WTC11 (cell line): ENCODE measurements at regions not wholly inside any gene's neighbourhood (a gene's known extent, or its start where the extent isn't known, plus 50 kb on each side); places are given as distances from the start of the nearest gene placed in this dataset.

Experiments used
- ATAC-seq: fragments of 200-7000 bp; cut with Tn5 transposase; 2 replicates; pipeline ENCODE4 v1.10.0; 2021; ENCODE audit warnings: mild to moderate bottlenecking, moderate library complexity
- CTCF ChIA-PET: fragments of 300-600 bp; sonication (Branson Sonifier 250); formaldehyde crosslinking; loops from one replicate; lab custom pipeline; 2021; ENCODE audit warnings: antibody characterized with exemption; lab: Charles Lee
- POLR2A ChIA-PET: fragments of 350-600 bp; sonication (Branson Sonifier 250); formaldehyde crosslinking; loops from one replicate; lab custom pipeline; 2021; ENCODE audit warnings: antibody characterized with exemption; lab: Charles Lee
- DNase-seq: peaks from one replicate; pipeline ENCODE4 v3.0.0; 2021; ENCODE audit warnings: low spot score
- H3K27ac Mint-ChIP-seq: 2 replicates; pipeline ENCODE4 v1.8.0; 2021; ENCODE audit warnings: mixed read lengths
- H3K27me3 Mint-ChIP-seq: 2 replicates; pipeline ENCODE4 v1.8.0; 2021; ENCODE audit warnings: low read depth, mild to moderate bottlenecking, moderate library complexity, mixed read lengths
- H3K36me3 Mint-ChIP-seq: 2 replicates; pipeline ENCODE4 v1.8.0; 2021; ENCODE audit warnings: mixed read lengths
- H3K4me1 Mint-ChIP-seq: 2 replicates; pipeline ENCODE4 v1.8.0; 2022; ENCODE audit warnings: mixed read lengths
- H3K4me3 Mint-ChIP-seq: 2 replicates; pipeline ENCODE4 v1.8.0; 2021; ENCODE audit warnings: mild to moderate bottlenecking, moderate library complexity, mixed read lengths
- H3K9me3 Mint-ChIP-seq: 2 replicates; pipeline ENCODE4 v1.8.0; 2021; ENCODE audit warnings: mixed read lengths
- ATF2 ChIP-seq: sonication (generic); formaldehyde crosslinking; IDR thresholded peaks from 2 replicates; pipeline ENCODE4 v1.8.1; 2022; ENCODE audit warnings: low read depth, missing genetic modification reagents, borderline replicate concordance
- ELF4 ChIP-seq: sonication (generic); formaldehyde crosslinking; IDR thresholded peaks from 2 replicates; pipeline ENCODE4 v1.8.1; 2022; ENCODE audit warnings: low read depth, mild to moderate bottlenecking, moderate library complexity, missing genetic modification reagents
- ESRRA ChIP-seq: sonication (generic); formaldehyde crosslinking; IDR thresholded peaks from 2 replicates; pipeline ENCODE4 v1.8.1; 2022; ENCODE audit warnings: mild to moderate bottlenecking, missing genetic modification reagents, borderline replicate concordance
- ETV6 ChIP-seq: sonication (generic); formaldehyde crosslinking; IDR thresholded peaks from 2 replicates; pipeline ENCODE4 v1.8.1; 2022; ENCODE audit warnings: mild to moderate bottlenecking, missing genetic modification reagents
- IRF1 ChIP-seq: sonication (generic); formaldehyde crosslinking; IDR thresholded peaks from 2 replicates; pipeline ENCODE4 v1.8.0; 2023; ENCODE audit warnings: missing genetic modification reagents
- IRF2 ChIP-seq: sonication (generic); formaldehyde crosslinking; IDR thresholded peaks from 2 replicates; pipeline ENCODE4 v1.8.0; 2022; ENCODE audit warnings: low read depth, missing genetic modification reagents, borderline replicate concordance
- MXD4 ChIP-seq: fragments of 250-450 bp; sonication (Bioruptor Pico); IDR thresholded peaks from 2 replicates; pipeline ENCODE4 v1.8.0; 2021; ENCODE audit warnings: mild to moderate bottlenecking, moderate library complexity, borderline replicate concordance
- MYBL2 ChIP-seq: sonication (generic); formaldehyde crosslinking; IDR thresholded peaks from 2 replicates; pipeline ENCODE4 v1.8.1; 2023; ENCODE audit warnings: mild to moderate bottlenecking, moderate library complexity, missing genetic modification reagents
- NFATC4 ChIP-seq: fragments of 250-450 bp; sonication (Bioruptor Pico); IDR thresholded peaks from 2 replicates; pipeline ENCODE4 v1.9.0; 2021; ENCODE audit warnings: mild to moderate bottlenecking
- NR3C1 ChIP-seq: sonication (generic); formaldehyde crosslinking; conservative IDR thresholded peaks from 2 replicates; pipeline ENCODE4 v1.8.1; 2023; ENCODE audit warnings: low read depth, mild to moderate bottlenecking, missing genetic modification reagents
- PRDM15 ChIP-seq: sonication (generic); formaldehyde crosslinking; IDR thresholded peaks from 2 replicates; pipeline ENCODE4 v1.8.0; 2022; ENCODE audit warnings: missing genetic modification reagents
- PRRX2 ChIP-seq: fragments of 250-450 bp; sonication (Bioruptor Pico); IDR thresholded peaks from 2 replicates; pipeline ENCODE4 v1.8.0; 2021; ENCODE audit warnings: mild to moderate bottlenecking
- RELA ChIP-seq: sonication (generic); formaldehyde crosslinking; IDR thresholded peaks from 2 replicates; pipeline ENCODE4 v1.8.1; 2022; ENCODE audit warnings: missing genetic modification reagents, mild to moderate bottlenecking, borderline replicate concordance
- SMAD4 ChIP-seq: sonication (generic); formaldehyde crosslinking; IDR thresholded peaks from 2 replicates; pipeline ENCODE4 v1.8.0; 2022; ENCODE audit warnings: mild to moderate bottlenecking, missing genetic modification reagents
- SOX15 ChIP-seq: fragments of 250-450 bp; sonication (Bioruptor Pico); IDR thresholded peaks from 2 replicates; pipeline ENCODE4 v1.9.0; 2021; ENCODE audit warnings: mild to moderate bottlenecking
- TEAD1 ChIP-seq: sonication (generic); formaldehyde crosslinking; IDR thresholded peaks from 2 replicates; pipeline ENCODE4 v1.8.0; 2022; ENCODE audit warnings: mild to moderate bottlenecking, missing genetic modification reagents
- ZMAT4 ChIP-seq: fragments of 250-450 bp; sonication (Bioruptor Pico); IDR thresholded peaks from 2 replicates; pipeline ENCODE4 v1.9.0; 2021; ENCODE audit warnings: mild to moderate bottlenecking
- ZNF121 ChIP-seq: sonication (generic); formaldehyde crosslinking; IDR thresholded peaks from 2 replicates; pipeline ENCODE4 v1.8.0; 2023; ENCODE audit warnings: missing genetic modification reagents
- ZNF232 ChIP-seq: sonication (generic); formaldehyde crosslinking; IDR thresholded peaks from 2 replicates; pipeline ENCODE4 v1.8.0; 2022; ENCODE audit warnings: mild to moderate bottlenecking, missing genetic modification reagents
- ZNF416 ChIP-seq: fragments of 250-450 bp; sonication (Bioruptor Pico); IDR thresholded peaks from 2 replicates; pipeline ENCODE4 v1.9.0; 2021; ENCODE audit warnings: mild to moderate bottlenecking, inconsistent platforms
- ZNF671 ChIP-seq: fragments of 250-450 bp; sonication (Bioruptor Pico); IDR thresholded peaks from 2 replicates; pipeline ENCODE4 v1.8.0; 2021; ENCODE audit warnings: mild to moderate bottlenecking
- ZSCAN18 ChIP-seq: fragments of 250-450 bp; sonication (Bioruptor Pico); IDR thresholded peaks from 2 replicates; pipeline ENCODE4 v2.1.2; 2022; ENCODE audit warnings: mild to moderate bottlenecking, moderate library complexity

- CTCF ChIA-PET: no interaction called here
- ATAC-seq: no peak
- POLR2A ChIA-PET: no interaction called here
- 0 out of 2 replicates have a peak, but pooled peaks cover 5% of the 10 kb centered on the region for H3K9me3 Mint-ChIP-seq
- no peaks in the 10 kb centered on the region for H3K36me3 Mint-ChIP-seq
- no peak for DNase-seq
- no peaks in the 10 kb centered on the region for H3K27me3 Mint-ChIP-seq
- no peak overlapping the region for H3K27ac Mint-ChIP-seq
- no peaks in the 10 kb centered on the region for H3K4me1 Mint-ChIP-seq
- no peak for TF ChIP-seq ATF2 (CRISPR knock-in tag)
- no peak for TF ChIP-seq NR3C1
- TF ChIP-seq ZNF121 (CRISPR knock-in tag): no peak
- TF ChIP-seq SMAD4: no peak
- no peak for TF ChIP-seq ZMAT4 (CRISPR knock-in tag)
- TF ChIP-seq, all 79 proteins: peak for 0
- H3K4me3 Mint-ChIP-seq: no peak overlapping the region
Observed at GRCh38 chr15:31559786-31560185, 233.2 kb downstream of the KLF13 start.

- H3K36me3 Mint-ChIP-seq: no peaks in the 10 kb centered on the region
Observed at GRCh38 chr15:31560643-31561042, 234.0 kb downstream of the KLF13 start.

More at GRCh38 chr15:31560643-31561042, 234.0 kb downstream of the KLF13 start:
- TF ChIP-seq TEAD1 (no peak), ZNF416 (CRISPR knock-in tag) (no peak), IRF2 (CRISPR knock-in tag) (no peak), MXD4 (CRISPR knock-in tag) (no peak), SOX15 (no peak), ZNF671 (no peak), ESRRA (CRISPR knock-in tag) (no peak), RELA (CRISPR knock-in tag) (no peak), PRRX2 (CRISPR knock-in tag) (no peak), PRDM15 (CRISPR knock-in tag) (no peak), SMAD4 (no peak), ELF4 (CRISPR knock-in tag) (no peak), IRF1 (CRISPR knock-in tag) (no peak), ZMAT4 (CRISPR knock-in tag) (no peak), NFATC4 (CRISPR knock-in tag) (no peak), MYBL2 (CRISPR knock-in tag) (no peak), ZSCAN18 (CRISPR knock-in tag) (no peak), ZNF232 (CRISPR knock-in tag) (no peak), ETV6 (CRISPR knock-in tag) (no peak)
- Mint-ChIP-seq H3K27me3 (no peaks in the 10 kb centered on the region), H3K4me1 (no peaks in the 10 kb centered on the region), H3K9me3 (0 out of 2 replicates have a peak, but pooled peaks cover 5% of the 10 kb centered on the region), H3K4me3 (no peak overlapping the region), H3K27ac (no peak overlapping the region)
- ChIA-PET POLR2A (no interaction called here), CTCF (no interaction called here)
- ATAC-seq (no peak), DNase-seq (no peak)
